ENCODE measurements at regions not wholly inside any gene's neighbourhood (a gene's known extent, or its start where the extent isn't known, plus 50 kb on each side); places are given as distances from the start of the nearest gene placed in this dataset.

DNA sequence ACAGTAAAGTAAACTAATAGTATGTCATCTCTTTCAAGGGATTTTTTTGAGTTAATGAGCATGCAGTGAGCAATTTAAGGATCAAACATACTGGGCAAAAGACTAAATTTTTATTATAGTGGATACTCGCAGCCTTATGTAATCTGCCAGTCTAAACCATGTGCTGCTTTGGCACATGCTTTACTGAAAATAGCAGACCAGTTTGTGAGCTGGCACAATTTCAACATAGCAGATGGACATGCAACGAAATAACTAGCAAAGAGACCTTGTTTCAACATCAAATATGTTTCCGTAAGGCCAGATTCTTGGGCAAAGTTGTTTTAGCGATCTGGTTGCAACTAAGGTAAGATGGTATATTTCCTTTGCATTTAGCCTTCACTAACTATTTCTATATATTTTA lies 807.3 kb downstream of the NR4A2 start:
- TF ChIP-seq, protein P1, sequence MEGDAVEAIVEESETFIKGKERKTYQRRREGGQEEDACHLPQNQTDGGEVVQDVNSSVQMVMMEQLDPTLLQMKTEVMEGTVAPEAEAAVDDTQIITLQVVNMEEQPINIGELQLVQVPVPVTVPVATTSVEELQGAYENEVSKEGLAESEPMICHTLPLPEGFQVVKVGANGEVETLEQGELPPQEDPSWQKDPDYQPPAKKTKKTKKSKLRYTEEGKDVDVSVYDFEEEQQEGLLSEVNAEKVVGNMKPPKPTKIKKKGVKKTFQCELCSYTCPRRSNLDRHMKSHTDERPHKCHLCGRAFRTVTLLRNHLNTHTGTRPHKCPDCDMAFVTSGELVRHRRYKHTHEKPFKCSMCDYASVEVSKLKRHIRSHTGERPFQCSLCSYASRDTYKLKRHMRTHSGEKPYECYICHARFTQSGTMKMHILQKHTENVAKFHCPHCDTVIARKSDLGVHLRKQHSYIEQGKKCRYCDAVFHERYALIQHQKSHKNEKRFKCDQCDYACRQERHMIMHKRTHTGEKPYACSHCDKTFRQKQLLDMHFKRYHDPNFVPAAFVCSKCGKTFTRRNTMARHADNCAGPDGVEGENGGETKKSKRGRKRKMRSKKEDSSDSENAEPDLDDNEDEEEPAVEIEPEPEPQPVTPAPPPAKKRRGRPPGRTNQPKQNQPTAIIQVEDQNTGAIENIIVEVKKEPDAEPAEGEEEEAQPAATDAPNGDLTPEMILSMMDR (conservative IDR thresholded peaks at IDR 0.05) = no peak
- no peak for DNase-seq
- no peaks in the 10 kb centered on the region for H3K9me3 ChIP-seq (ENCODE audit: control insufficient read depth, low read depth, low read length)
- Mint-ChIP-seq H3K36me3 (ENCODE audit: insufficient read depth in 1 of 3, low read depth in 3 of 3) (no peaks in the 10 kb centered on the region), H3K27ac (no peak overlapping the region), H3K4me1 (no peaks in the 10 kb centered on the region), H3K4me3 (no peak overlapping the region), H3K9me3 (no peaks in the 10 kb centered on the region), H3K27me3 (ENCODE audit: low read depth) (no peaks in the 10 kb centered on the region)
- H3K79me1 ChIP-seq (ENCODE audit: insufficient read depth, low read depth, low read length, poor library complexity, severe bottlenecking) = no peaks in the 10 kb centered on the region
- no peaks in the 10 kb centered on the region for H3K4me1 ChIP-seq (ENCODE audit: insufficient read depth, low read length)
- H3K4ac ChIP-seq (ENCODE audit: low read depth, low read length) = no peak overlapping the region
- no peak overlapping the region for H3K4me2 ChIP-seq (ENCODE audit: insufficient read depth, insufficient read length, low read length)
- H3K14ac ChIP-seq (ENCODE audit: insufficient read depth, low read length) = no peak overlapping the region
- H2BK5ac ChIP-seq (ENCODE audit: insufficient read length, low read length) = no peak overlapping the region
- WGBS (ENCODE audit: extremely low coverage, insufficient read length, low lambda C conversion rate) = no CpG with 5 or more reads among the region's 4 CpGs
- no peak overlapping the region for H2BK20ac ChIP-seq (ENCODE audit: low read depth, low read length, poor library complexity, severe bottlenecking)
- H3K18ac ChIP-seq (ENCODE audit: insufficient read length, low read depth, low read length) = no peak overlapping the region
- H4K20me1 ChIP-seq (ENCODE audit: control insufficient read depth, insufficient read depth, insufficient read length) = no peaks in the 10 kb centered on the region
- H2BK120ac ChIP-seq (ENCODE audit: low read depth, low read length, poor library complexity, severe bottlenecking) = no peak overlapping the region
- no peak overlapping the region for H3K9ac ChIP-seq (ENCODE audit: extremely low read depth, insufficient read length, low read length)
- no peak overlapping the region for H4K8ac ChIP-seq (replicated peaks; ENCODE audit: insufficient read length, low read depth, low read length)
- no peak overlapping the region for H3K56ac ChIP-seq (ENCODE audit: insufficient read length, low read depth, low read length)
- H2AFZ ChIP-seq (ENCODE audit: low read length) = no peak overlapping the region
- H2BK15ac ChIP-seq (ENCODE audit: low read depth, low read length) = no peak overlapping the region
- no peak overlapping the region for H2BK12ac ChIP-seq (ENCODE audit: insufficient read length, low read depth, low read length)
- no peak overlapping the region for H2AK5ac ChIP-seq (ENCODE audit: insufficient read length, low read length)
- no peaks in the 10 kb centered on the region for H3K79me2 ChIP-seq (ENCODE audit: insufficient read depth, low read length)
- H4K5ac ChIP-seq (ENCODE audit: insufficient read length, low read depth, low read length) = no peak overlapping the region
- no peaks in the 10 kb centered on the region for H3K23me2 ChIP-seq (ENCODE audit: insufficient read length, low read depth, low read length, poor library complexity, severe bottlenecking)
- no peak overlapping the region for H3K23ac ChIP-seq (ENCODE audit: insufficient read length, low read depth, low read length)
- no peak overlapping the region for H3T11ph ChIP-seq (ENCODE audit: low read length)
- no peak overlapping the region for H3K27ac ChIP-seq (ENCODE audit: insufficient read length, low read depth, low read length)
- no peak overlapping the region for H4K91ac ChIP-seq (ENCODE audit: insufficient read length, low read depth, low read length)
- no peaks in the 10 kb centered on the region for H3K27me3 ChIP-seq (ENCODE audit: insufficient read depth, low read length)

All from H9 (cell line).